Osteoblast (primary cell): ENCODE measurements at regions not wholly inside any gene's neighbourhood (a gene's known extent, or its start where the extent isn't known, plus 50 kb on each side); places are given as distances from the start of the nearest gene placed in this dataset.

Experiments used
- DNase-seq: peaks from one replicate; pipeline ENCODE4 v3.0.0; 2011; ENCODE audit warnings: low spot score, mixed read lengths; ENCODE audit not compliant: insufficient read length; ENCODE audit errors: missing footprints
- H2AFZ ChIP-seq: 2 replicates; pipeline ENCODE4 v1.6.0; 2011; ENCODE audit warnings: mild to moderate bottlenecking, low read length
- H3K27ac ChIP-seq: 2 replicates; pipeline ENCODE4 v1.5.1; 2011; ENCODE audit warnings: mild to moderate bottlenecking, low read depth, low read length, moderate library complexity
- H3K27me3 ChIP-seq: 2 replicates; pipeline ENCODE4 v1.6.0; 2012; ENCODE audit warnings: mild to moderate bottlenecking, control low read depth, inconsistent platforms, low read length, moderate library complexity; ENCODE audit not compliant: insufficient read depth
- H3K36me3 ChIP-seq: 2 replicates; pipeline ENCODE4 v1.5.1; 2011; ENCODE audit warnings: mild to moderate bottlenecking, low read length, control low read depth, moderate library complexity; ENCODE audit not compliant: insufficient read depth
- H3K4me1 ChIP-seq: 2 replicates; pipeline ENCODE4 v1.5.1; 2011; ENCODE audit warnings: mild to moderate bottlenecking, low read length, control low read depth, moderate library complexity; ENCODE audit not compliant: insufficient read depth
- H3K4me2 ChIP-seq: 2 replicates; pipeline ENCODE4 v1.6.0; 2011; ENCODE audit warnings: mild to moderate bottlenecking, low read length; ENCODE audit not compliant: insufficient read depth
- H3K4me3 ChIP-seq: fragments of 200-600 bp; sonication (generic); 3 replicates; pipeline ENCODE4 v1.5.1; 2012; ENCODE audit warnings: mild to moderate bottlenecking, low read length, inconsistent platforms; ENCODE audit not compliant: insufficient read depth
- H3K79me2 ChIP-seq: 2 replicates; pipeline ENCODE4 v1.6.0; 2012; ENCODE audit warnings: mild to moderate bottlenecking, low read length, control low read depth, inconsistent platforms; ENCODE audit not compliant: insufficient read depth
- H3K9me3 ChIP-seq: 2 replicates; pipeline ENCODE4 v1.5.1; 2011; ENCODE audit warnings: low read depth, low read length, control low read depth
- H4K20me1 ChIP-seq: 2 replicates; pipeline ENCODE4 v1.6.0; 2012; ENCODE audit warnings: mild to moderate bottlenecking, low read length, control low read depth; ENCODE audit not compliant: insufficient read depth
- TF ChIP-seq, protein P1 (sequence below): IDR thresholded peaks from 2 replicates; pipeline ENCODE4 v1.5.1; 2011; ENCODE audit warnings: mild to moderate bottlenecking, low read depth, low read length, moderate library complexity; ENCODE audit errors: extremely low read depth

DNA sequence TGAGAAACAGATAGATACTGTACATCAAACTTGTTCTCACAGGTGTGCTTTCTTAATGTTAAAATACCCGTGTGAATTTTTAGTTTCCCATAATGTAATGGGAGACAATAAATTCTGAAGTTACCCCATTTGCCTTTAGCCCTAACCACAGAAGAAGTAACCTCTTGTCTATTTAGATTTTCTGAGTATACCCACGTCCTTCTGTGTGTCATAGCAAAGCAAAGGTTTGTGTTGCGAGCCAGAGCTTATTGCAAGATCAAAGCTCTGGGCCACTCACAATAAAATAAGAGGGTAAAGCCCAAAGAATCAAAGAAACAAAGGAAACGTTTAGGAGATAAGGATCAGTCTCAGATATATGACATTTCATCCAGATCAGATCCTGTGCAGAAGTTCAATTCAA, 73.9 kb downstream of the BMP4 start:
- Histone ChIP-seq H2AFZ (no peak overlapping the region), H3K4me1 (peaks cover 3% of the 10 kb centered on the region), H3K79me2 (no peaks in the 10 kb centered on the region), H3K27ac (no peak overlapping the region), H4K20me1 (no peaks in the 10 kb centered on the region), H3K9me3 (no peaks in the 10 kb centered on the region), H3K36me3 (no peaks in the 10 kb centered on the region), H3K4me2 (no peak overlapping the region), H3K27me3 (no peaks in the 10 kb centered on the region), H3K4me3 (no peak overlapping the region)
- TF ChIP-seq, protein P1, sequence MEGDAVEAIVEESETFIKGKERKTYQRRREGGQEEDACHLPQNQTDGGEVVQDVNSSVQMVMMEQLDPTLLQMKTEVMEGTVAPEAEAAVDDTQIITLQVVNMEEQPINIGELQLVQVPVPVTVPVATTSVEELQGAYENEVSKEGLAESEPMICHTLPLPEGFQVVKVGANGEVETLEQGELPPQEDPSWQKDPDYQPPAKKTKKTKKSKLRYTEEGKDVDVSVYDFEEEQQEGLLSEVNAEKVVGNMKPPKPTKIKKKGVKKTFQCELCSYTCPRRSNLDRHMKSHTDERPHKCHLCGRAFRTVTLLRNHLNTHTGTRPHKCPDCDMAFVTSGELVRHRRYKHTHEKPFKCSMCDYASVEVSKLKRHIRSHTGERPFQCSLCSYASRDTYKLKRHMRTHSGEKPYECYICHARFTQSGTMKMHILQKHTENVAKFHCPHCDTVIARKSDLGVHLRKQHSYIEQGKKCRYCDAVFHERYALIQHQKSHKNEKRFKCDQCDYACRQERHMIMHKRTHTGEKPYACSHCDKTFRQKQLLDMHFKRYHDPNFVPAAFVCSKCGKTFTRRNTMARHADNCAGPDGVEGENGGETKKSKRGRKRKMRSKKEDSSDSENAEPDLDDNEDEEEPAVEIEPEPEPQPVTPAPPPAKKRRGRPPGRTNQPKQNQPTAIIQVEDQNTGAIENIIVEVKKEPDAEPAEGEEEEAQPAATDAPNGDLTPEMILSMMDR: no peak
- no peak for DNase-seq

DNA sequence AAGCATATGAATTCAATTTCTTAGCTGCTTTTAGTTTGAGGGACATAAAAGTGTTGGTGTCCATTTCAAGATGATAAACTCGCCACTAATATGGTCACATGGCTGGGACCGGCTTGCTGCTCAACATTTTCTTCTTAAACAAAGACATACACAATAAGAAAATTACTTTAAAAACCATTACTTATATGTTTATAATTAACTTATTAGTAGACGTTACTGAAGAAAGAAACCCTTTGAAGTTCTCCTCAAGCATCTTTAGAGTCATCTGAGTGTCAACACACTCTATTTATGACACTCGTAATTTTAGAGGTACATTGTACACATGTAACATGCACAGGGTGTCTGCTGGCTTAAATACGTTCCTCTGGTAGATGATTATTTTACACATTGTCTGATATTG, 74.7 kb downstream of the BMP4 start:
- Histone ChIP-seq H3K4me1 (peaks cover 3% of the 10 kb centered on the region), H2AFZ (no peak overlapping the region), H3K27ac (no peak overlapping the region), H3K9me3 (no peaks in the 10 kb centered on the region), H3K36me3 (no peaks in the 10 kb centered on the region), H3K79me2 (no peaks in the 10 kb centered on the region), H4K20me1 (no peaks in the 10 kb centered on the region), H3K27me3 (no peaks in the 10 kb centered on the region), H3K4me3 (no peak overlapping the region), H3K4me2 (no peak overlapping the region)
- no peak for DNase-seq
- TF ChIP-seq, protein P1: no peak

DNA sequence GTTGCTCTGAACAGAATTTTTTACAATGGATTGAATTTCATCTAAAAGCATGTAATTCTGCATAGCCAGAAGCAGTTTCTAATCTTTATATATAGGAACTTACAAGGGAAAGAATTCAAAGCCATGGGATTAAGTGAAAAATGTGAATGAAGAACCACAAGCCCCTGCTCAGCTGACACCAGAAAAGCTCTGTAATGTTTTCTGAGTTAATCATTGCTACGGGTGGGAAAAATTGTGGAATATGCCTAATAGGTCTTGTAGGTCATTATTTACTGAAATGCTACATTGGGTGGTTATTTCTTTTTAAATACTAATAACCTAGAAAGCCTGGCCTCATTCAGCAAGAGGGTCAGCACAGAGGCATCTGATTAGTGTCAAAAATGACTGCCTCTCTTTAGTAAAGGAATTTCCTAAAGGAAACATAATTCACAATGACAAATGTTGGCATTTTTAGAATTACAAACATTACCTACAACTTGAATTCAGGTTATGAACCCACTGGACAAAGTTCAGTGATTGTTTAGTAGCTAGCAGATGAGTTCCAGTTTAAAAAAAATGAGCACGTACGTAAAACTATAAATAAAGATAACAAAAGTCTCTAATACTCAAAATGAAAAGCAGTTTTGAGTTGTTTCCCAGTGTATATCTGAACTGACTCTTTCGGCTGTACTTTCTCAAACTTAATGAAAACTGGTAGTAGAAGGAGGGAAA, 75.3 kb downstream of the BMP4 start:
- H3K4me1 ChIP-seq: peaks cover 3% of the 10 kb centered on the region
- H3K4me3 ChIP-seq: no peak overlapping the region
- no peaks in the 10 kb centered on the region for H3K79me2 ChIP-seq
- H3K27me3 ChIP-seq: no peaks in the 10 kb centered on the region
- DNase-seq: no peak
- no peaks in the 10 kb centered on the region for H4K20me1 ChIP-seq
- H3K27ac ChIP-seq: no peak overlapping the region
- H3K4me2 ChIP-seq: no peak overlapping the region
- H2AFZ ChIP-seq: no peak overlapping the region
- H3K9me3 ChIP-seq: no peaks in the 10 kb centered on the region
- H3K36me3 ChIP-seq: no peaks in the 10 kb centered on the region
- TF ChIP-seq, protein P1: no peak

GRCh38 chr14:53880761-53881160, 75.9 kb downstream of the BMP4 start:
- TF ChIP-seq, protein P1: no peak
- H3K4me1 ChIP-seq: peaks cover 3% of the 10 kb centered on the region
- H3K27ac ChIP-seq: no peak overlapping the region

More at GRCh38 chr14:53880761-53881160, 75.9 kb downstream of the BMP4 start:
- Histone ChIP-seq H3K4me2 (no peak overlapping the region), H3K9me3 (no peaks in the 10 kb centered on the region), H3K27me3 (no peaks in the 10 kb centered on the region), H3K4me3 (no peak overlapping the region), H3K36me3 (no peaks in the 10 kb centered on the region), H2AFZ (no peak overlapping the region), H3K79me2 (no peaks in the 10 kb centered on the region), H4K20me1 (no peaks in the 10 kb centered on the region)
- DNase-seq: no peak
